SK-N-SH (cell line): ENCODE measurements at regions not wholly inside any gene's neighbourhood (a gene's known extent, or its start where the extent isn't known, plus 50 kb on each side); places are given as distances from the start of the nearest gene placed in this dataset.

ENCODE experiments used
- CTCF ChIA-PET: fragments of 300-600, 350-600 bp; formaldehyde crosslinking; extraction: SDS; loops from one replicate; lab custom pipeline; 2021; lab: Yijun Ruan, JAX
- POLR2A ChIA-PET: fragments of 350-600 bp; sonication (Branson Sonifier 250); formaldehyde crosslinking; extraction: SDS; loops from one replicate; lab custom pipeline; 2020; ENCODE audit warnings: antibody characterized with exemption, inconsistent platforms; lab: Yijun Ruan, JAX
- DNase-seq: peaks from one replicate; pipeline ENCODE4 v3.0.0; 2012
- H2AFZ ChIP-seq: fragments of 200-600 bp; sonication (generic); 2 replicates; pipeline ENCODE4 v1.8.1; 2016; ENCODE audit warnings: antibody characterized with exemption, mild to moderate bottlenecking, low read depth
- H3F3A ChIP-seq: fragments of 200-600 bp; sonication (generic); replicated peaks from 2 replicates; pipeline ENCODE3; 2016; ENCODE audit warnings: antibody characterized with exemption, mild to moderate bottlenecking; ENCODE audit not compliant: insufficient read depth
- H3K27ac ChIP-seq, 2 experiments: fragments of 200-500 bp in 1 of 2; fragments of 200-600 bp in 1 of 2; sonication (Bioruptor generic) in 1 of 2; sonication (generic), shearing (Covaris generic) in 1 of 2; 2 replicates each; pipeline versions ENCODE4 v1.5.1 to v1.6.1; 2014 to 2016; ENCODE audit warnings: low read depth in 2 of 2, inconsistent platforms in 1 of 2, low read length in 1 of 2, mild to moderate bottlenecking in 1 of 2, mixed read lengths in 1 of 2
- H3K27me3 ChIP-seq: fragments of 200-600 bp; sonication (generic), shearing (Covaris generic); 2 replicates; pipeline ENCODE4 v1.6.1; 2016; ENCODE audit warnings: mixed run types; ENCODE audit not compliant: insufficient read depth
- H3K36me3 ChIP-seq, 2 experiments: fragments of 200-500 bp in 1 of 2; fragments of 200-600 bp in 1 of 2; sonication (Bioruptor generic) in 1 of 2; sonication (generic) in 1 of 2; replicated peaks in 1 of 2; 2 replicates each; pipeline versions ENCODE3 to v1.5.1; 2014 to 2016; ENCODE audit warnings: low read length in 1 of 2, mild to moderate bottlenecking in 1 of 2; ENCODE audit not compliant: insufficient read depth in 2 of 2, control insufficient read depth in 1 of 2
- H3K4me1 ChIP-seq, 2 experiments: fragments of 200-500 bp in 1 of 2; fragments of 200-600 bp in 1 of 2; sonication (Bioruptor generic) in 1 of 2; sonication (generic), shearing (Covaris generic) in 1 of 2; 2 replicates each; pipeline versions ENCODE4 v1.5.1 to v1.6.1; 2014 to 2016; ENCODE audit warnings: low read depth in 1 of 2, low read length in 1 of 2, mixed run types in 1 of 2; ENCODE audit not compliant: insufficient read depth in 2 of 2, control insufficient read depth in 1 of 2
- H3K4me2 ChIP-seq: fragments of 200-600 bp; sonication (generic), shearing (Covaris generic); 2 replicates; pipeline ENCODE4 v1.6.1; 2017; ENCODE audit warnings: mixed run types
- H3K4me3 ChIP-seq, 2 experiments: fragments of 200-500 bp in 1 of 2; fragments of 200-600 bp in 1 of 2; sonication (Bioruptor generic) in 1 of 2; sonication (generic), shearing (Covaris generic) in 1 of 2; 2 replicates each; pipeline versions ENCODE4 v1.5.1 to v1.8.1; 2014 to 2016; ENCODE audit warnings: low read depth in 2 of 2, inconsistent platforms in 1 of 2, low read length in 1 of 2, mild to moderate bottlenecking in 1 of 2, mixed read lengths in 1 of 2, moderate library complexity in 1 of 2
- H3K79me2 ChIP-seq: fragments of 200-600 bp; sonication (generic); 2 replicates; pipeline ENCODE4 v1.8.1; 2017; ENCODE audit warnings: mild to moderate bottlenecking; ENCODE audit not compliant: insufficient read depth
- H3K9ac ChIP-seq: fragments of 200-600 bp; sonication (generic); 2 replicates; pipeline ENCODE4 v1.6.1; 2017; ENCODE audit warnings: mixed run types
- H3K9me2 ChIP-seq: fragments of 200-600 bp; sonication (generic); 2 replicates; pipeline ENCODE4 v1.6.1; 2017; ENCODE audit warnings: mixed run types
- H3K9me3 ChIP-seq: fragments of 200-600 bp; sonication (generic); 2 replicates; pipeline ENCODE4 v1.6.1; 2017; ENCODE audit warnings: mixed run types, mild to moderate bottlenecking, moderate library complexity
- H4K20me1 ChIP-seq: fragments of 200-600 bp; sonication (generic); 2 replicates; pipeline ENCODE4 v1.6.1; 2017; ENCODE audit warnings: mild to moderate bottlenecking, mixed run types; ENCODE audit not compliant: insufficient read depth
- CHD2 ChIP-seq: fragments of 150-350 bp; IDR thresholded peaks from 2 replicates; pipeline ENCODE4 v1.6.1; 2018; ENCODE audit warnings: low read length; ENCODE audit not compliant: partially characterized antibody
- ELF1 ChIP-seq: IDR thresholded peaks from 2 replicates; pipeline ENCODE4 v1.4.0; 2012
- EP300 ChIP-seq, 2 experiments: IDR thresholded peaks; 2 replicates each; pipeline versions ENCODE4 v1.4.0 to v1.6.1; 2012; ENCODE audit warnings: borderline replicate concordance in 1 of 2, low read depth in 1 of 2, low read length in 1 of 2
- FOSL2 ChIP-seq: IDR thresholded peaks from 2 replicates; pipeline ENCODE4 v1.4.0; 2012; ENCODE audit warnings: low read depth, mild to moderate bottlenecking, moderate library complexity, borderline replicate concordance
- FOXJ3 ChIP-seq: sonication (generic); formaldehyde crosslinking; IDR thresholded peaks from 2 replicates; pipeline ENCODE4 v1.5.1; 2020; ENCODE audit warnings: mild to moderate bottlenecking, missing genetic modification reagents
- FOXM1 ChIP-seq: IDR thresholded peaks from 2 replicates; pipeline ENCODE4 v1.4.0; 2012; ENCODE audit warnings: low read depth, mild to moderate bottlenecking
- GATA2 ChIP-seq: sonication (generic); formaldehyde crosslinking; IDR thresholded peaks from 2 replicates; pipeline ENCODE4 v1.5.0; 2020; ENCODE audit warnings: mild to moderate bottlenecking, missing genetic modification reagents
- MEF2A ChIP-seq: IDR thresholded peaks from 2 replicates; pipeline ENCODE4 v1.4.0; 2012; ENCODE audit warnings: low read depth, borderline replicate concordance
- POLR2AphosphoS5 ChIP-seq: IDR thresholded peaks from 2 replicates; pipeline ENCODE4 v1.6.1; 2012; ENCODE audit warnings: low read depth, low read length
- RAD21 ChIP-seq: IDR thresholded peaks from 2 replicates; pipeline ENCODE4 v1.6.1; 2012; ENCODE audit warnings: mild to moderate bottlenecking, low read length
- RCOR1 ChIP-seq: fragments of 150-350 bp; IDR thresholded peaks from 2 replicates; pipeline ENCODE4 v1.6.1; 2017; ENCODE audit warnings: antibody characterized with exemption, low read length
- RFX5 ChIP-seq: IDR thresholded peaks from 2 replicates; pipeline ENCODE4 v1.6.1; 2012; ENCODE audit warnings: mild to moderate bottlenecking, improper control_type of control experiment, low read length
- SMC3 ChIP-seq: IDR thresholded peaks from 2 replicates; pipeline ENCODE4 v1.6.1; 2012; ENCODE audit warnings: low read depth, low read length, improper control_type of control experiment
- TAF1 ChIP-seq: IDR thresholded peaks from 2 replicates; pipeline ENCODE4 v1.6.1; 2012; ENCODE audit warnings: low read depth, mild to moderate bottlenecking, low read length, moderate library complexity, borderline replicate concordance
- TCF12 ChIP-seq: IDR thresholded peaks from 2 replicates; pipeline ENCODE4 v1.4.0; 2012
- TEAD4 ChIP-seq: IDR thresholded peaks from 2 replicates; pipeline ENCODE4 v1.4.0; 2012; ENCODE audit warnings: mild to moderate bottlenecking, borderline replicate concordance; ENCODE audit not compliant: insufficient read depth
- WGBS: methylation state at CpG from one replicate; pipeline ENCODE4 v1.1.6; 2017; ENCODE audit warnings: low lambda C conversion rate; 5-methylcytosine and 5-hydroxymethylcytosine counted together
- TF ChIP-seq, protein P1 (sequence below): fragments of 150-350 bp; IDR thresholded peaks from 2 replicates; pipeline ENCODE4 v1.6.1; 2016; ENCODE audit warnings: mild to moderate bottlenecking, low read depth, low read length
- TF ChIP-seq, protein P2 (sequence below): IDR thresholded peaks from 2 replicates; pipeline ENCODE4 v1.6.1; 2012; ENCODE audit warnings: mild to moderate bottlenecking, low read depth, low read length, moderate library complexity

DNA sequence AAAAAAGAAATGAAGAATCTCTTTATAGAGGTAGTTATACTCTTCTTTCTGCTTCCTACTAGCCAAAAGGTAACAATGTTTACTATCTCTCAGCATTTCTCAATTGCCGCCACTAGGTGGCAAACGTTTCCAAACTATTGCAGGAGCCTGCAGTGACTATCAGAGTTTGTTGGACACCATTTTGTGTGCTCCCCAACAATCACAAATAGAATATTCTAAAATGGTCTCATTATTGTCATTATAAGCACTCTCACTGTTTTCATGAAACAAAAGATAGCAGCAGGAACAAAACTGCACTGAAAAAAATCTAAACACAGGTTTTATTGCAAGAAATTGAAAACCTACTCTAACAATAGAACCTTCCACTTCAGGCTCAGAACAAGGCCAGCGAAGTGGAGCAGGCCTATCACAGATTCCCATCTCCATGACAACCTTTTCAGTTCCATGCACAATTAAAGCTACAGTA lies 83.9 kb upstream of the PLPPR4 start (continued):
- TF ChIP-seq RAD21: peak; percentile 96
- 0 out of 2 replicates have a peak, but pooled peaks have one; percentile 8 for TF ChIP-seq RCOR1
- peak; percentile 92 for TF ChIP-seq SMC3
- no peak for TF ChIP-seq TAF1

DNA sequence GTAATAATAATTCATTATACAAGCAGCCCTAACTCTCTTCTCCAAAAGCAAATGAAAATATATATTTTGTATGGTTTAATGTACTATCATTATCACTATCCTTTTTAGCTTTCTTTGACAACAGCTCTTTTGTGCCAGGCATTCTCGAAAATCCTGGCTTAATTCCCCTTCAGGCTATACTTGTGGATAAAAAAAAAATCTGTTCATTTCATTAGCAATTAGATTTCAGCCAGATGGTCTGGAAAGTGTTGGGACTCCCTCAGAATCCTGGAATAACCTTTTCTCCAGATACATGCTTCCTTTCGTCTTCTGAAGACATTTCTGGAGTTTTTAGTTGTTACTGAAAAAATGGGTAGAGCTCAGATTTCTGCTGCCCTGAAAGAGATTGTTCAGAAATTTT lies 83.4 kb upstream of the PLPPR4 start:
- no peaks in the 10 kb centered on the region for H3K79me2 ChIP-seq
- 66% methylated on average over 2 of the region's 2 CpGs for whole genome bisulfite sequencing
- no peaks in the 10 kb centered on the region for H3K9me2 ChIP-seq
- no peaks in the 10 kb centered on the region for H3K9me3 ChIP-seq
- no peak overlapping the region for H3K4me3 ChIP-seq
- ChIA-PET CTCF (interaction anchor here (0.6 to 7.5 kb wide), 36 partner anchors 16 to 549 kb away, joined by 3 to 127 read pairs (median 4); partner anchors contain the start of gene PLPPR4), POLR2A (interaction anchor here (0.7 to 2.2 kb wide), 4 partner anchors 46 to 503 kb away, joined by 3 to 10 read pairs (median 6); partner anchors contain the start of gene PLPPR4)
- H3K36me3 ChIP-seq: no peaks in the 10 kb centered on the region
- no peaks in the 10 kb centered on the region for H4K20me1 ChIP-seq
- no peaks in the 10 kb centered on the region for H3K27me3 ChIP-seq
- peaks cover 16% of the 10 kb centered on the region for H3F3A ChIP-seq
- peaks cover 11 to 26% of the 10 kb centered on the region in 2 experiments for H3K4me1 ChIP-seq
- TF ChIP-seq GATA2 (CRISPR knock-in tag) (peak; percentile 56), FOXJ3 (CRISPR knock-in tag) (peak; percentile 63), FOXM1 (no peak), RFX5 (no peak), EP300 (IDR thresholded peaks at IDR 0.05; ENCODE audit: borderline replicate concordance in 1 of 2, low read depth in 1 of 2, low read length in 1 of 2) (peak in 1 of 2 experiments; percentile 95; a peak in 2 of 4 replicates), RAD21 (peak; percentile 45; the same call in 1 of the 2 replicates), CHD2 (peak; percentile 87), TCF12 (peak; percentile 48), ELF1 (no peak), RCOR1 (peak; percentile 83), SMC3 (peak; percentile 20; the same call in 1 of the 2 replicates), FOSL2 (no peak), POLR2AphosphoS5 (no peak), TEAD4 (peak; percentile 22; the same call in 1 of the 2 replicates), MEF2A (no peak)
- TF ChIP-seq, protein P1, sequence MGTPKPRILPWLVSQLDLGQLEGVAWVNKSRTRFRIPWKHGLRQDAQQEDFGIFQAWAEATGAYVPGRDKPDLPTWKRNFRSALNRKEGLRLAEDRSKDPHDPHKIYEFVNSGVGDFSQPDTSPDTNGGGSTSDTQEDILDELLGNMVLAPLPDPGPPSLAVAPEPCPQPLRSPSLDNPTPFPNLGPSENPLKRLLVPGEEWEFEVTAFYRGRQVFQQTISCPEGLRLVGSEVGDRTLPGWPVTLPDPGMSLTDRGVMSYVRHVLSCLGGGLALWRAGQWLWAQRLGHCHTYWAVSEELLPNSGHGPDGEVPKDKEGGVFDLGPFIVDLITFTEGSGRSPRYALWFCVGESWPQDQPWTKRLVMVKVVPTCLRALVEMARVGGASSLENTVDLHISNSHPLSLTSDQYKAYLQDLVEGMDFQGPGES: no peak
- TF ChIP-seq, protein P2, sequence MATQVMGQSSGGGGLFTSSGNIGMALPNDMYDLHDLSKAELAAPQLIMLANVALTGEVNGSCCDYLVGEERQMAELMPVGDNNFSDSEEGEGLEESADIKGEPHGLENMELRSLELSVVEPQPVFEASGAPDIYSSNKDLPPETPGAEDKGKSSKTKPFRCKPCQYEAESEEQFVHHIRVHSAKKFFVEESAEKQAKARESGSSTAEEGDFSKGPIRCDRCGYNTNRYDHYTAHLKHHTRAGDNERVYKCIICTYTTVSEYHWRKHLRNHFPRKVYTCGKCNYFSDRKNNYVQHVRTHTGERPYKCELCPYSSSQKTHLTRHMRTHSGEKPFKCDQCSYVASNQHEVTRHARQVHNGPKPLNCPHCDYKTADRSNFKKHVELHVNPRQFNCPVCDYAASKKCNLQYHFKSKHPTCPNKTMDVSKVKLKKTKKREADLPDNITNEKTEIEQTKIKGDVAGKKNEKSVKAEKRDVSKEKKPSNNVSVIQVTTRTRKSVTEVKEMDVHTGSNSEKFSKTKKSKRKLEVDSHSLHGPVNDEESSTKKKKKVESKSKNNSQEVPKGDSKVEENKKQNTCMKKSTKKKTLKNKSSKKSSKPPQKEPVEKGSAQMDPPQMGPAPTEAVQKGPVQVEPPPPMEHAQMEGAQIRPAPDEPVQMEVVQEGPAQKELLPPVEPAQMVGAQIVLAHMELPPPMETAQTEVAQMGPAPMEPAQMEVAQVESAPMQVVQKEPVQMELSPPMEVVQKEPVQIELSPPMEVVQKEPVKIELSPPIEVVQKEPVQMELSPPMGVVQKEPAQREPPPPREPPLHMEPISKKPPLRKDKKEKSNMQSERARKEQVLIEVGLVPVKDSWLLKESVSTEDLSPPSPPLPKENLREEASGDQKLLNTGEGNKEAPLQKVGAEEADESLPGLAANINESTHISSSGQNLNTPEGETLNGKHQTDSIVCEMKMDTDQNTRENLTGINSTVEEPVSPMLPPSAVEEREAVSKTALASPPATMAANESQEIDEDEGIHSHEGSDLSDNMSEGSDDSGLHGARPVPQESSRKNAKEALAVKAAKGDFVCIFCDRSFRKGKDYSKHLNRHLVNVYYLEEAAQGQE: no peak
- TF ChIP-seq, all 33 proteins: peak for 9
- H2AFZ ChIP-seq: peak overlapping the region; percentile 86
- no peak overlapping the region for H3K9ac ChIP-seq
- H3K4me2 ChIP-seq: no peak overlapping the region
- peak overlapping the region; percentile 63 to 98; a peak in 3 of 4 replicates for H3K27ac ChIP-seq
- peak; percentile 40 for DNase-seq
